Loucy (cell line): ENCODE measurements at regions not wholly inside any gene's neighbourhood (a gene's known extent, or its start where the extent isn't known, plus 50 kb on each side); places are given as distances from the start of the nearest gene placed in this dataset.
"Not testable (repeated sequence)": the region's sequence is repeated elsewhere in the genome, so short reads cannot be mapped to it uniquely, and the experiment has no call there.

Experiments used
- EZH2phosphoT487 ChIP-seq: fragments of 200-600 bp; IDR thresholded peaks from 2 replicates; pipeline ENCODE4 v1.6.1; 2018; ENCODE audit warnings: antibody characterized with exemption, mild to moderate bottlenecking, moderate library complexity, borderline replicate concordance
- TF ChIP-seq, protein P1 (sequence below): fragments of 200-600 bp; sonication (generic); conservative IDR thresholded peaks from 2 replicates; pipeline ENCODE4 v1.5.1; 2014; ENCODE audit warnings: mild to moderate bottlenecking, antibody characterized with exemption, low read length

DNA sequence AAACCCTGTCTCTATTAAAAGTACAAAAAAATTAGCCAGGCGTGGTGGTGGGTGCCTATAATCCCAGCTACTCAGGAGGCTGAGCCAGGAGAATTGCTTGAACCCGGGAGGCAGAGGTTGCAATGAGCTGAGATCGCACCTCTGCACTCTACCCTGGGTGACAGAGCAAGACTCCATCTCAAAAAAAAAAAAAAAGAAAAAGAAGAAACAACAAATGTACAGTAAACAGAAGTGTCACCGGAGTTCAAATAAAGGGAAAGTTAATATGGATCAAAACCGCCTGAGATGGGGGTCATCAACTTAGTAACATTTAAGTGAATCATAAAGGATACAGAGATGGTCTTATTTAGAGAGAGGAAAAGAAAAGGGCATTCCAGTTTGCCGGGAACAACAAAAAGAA lies 89.3 kb upstream of the OLIG3 start:
- TF ChIP-seq, protein P1, sequence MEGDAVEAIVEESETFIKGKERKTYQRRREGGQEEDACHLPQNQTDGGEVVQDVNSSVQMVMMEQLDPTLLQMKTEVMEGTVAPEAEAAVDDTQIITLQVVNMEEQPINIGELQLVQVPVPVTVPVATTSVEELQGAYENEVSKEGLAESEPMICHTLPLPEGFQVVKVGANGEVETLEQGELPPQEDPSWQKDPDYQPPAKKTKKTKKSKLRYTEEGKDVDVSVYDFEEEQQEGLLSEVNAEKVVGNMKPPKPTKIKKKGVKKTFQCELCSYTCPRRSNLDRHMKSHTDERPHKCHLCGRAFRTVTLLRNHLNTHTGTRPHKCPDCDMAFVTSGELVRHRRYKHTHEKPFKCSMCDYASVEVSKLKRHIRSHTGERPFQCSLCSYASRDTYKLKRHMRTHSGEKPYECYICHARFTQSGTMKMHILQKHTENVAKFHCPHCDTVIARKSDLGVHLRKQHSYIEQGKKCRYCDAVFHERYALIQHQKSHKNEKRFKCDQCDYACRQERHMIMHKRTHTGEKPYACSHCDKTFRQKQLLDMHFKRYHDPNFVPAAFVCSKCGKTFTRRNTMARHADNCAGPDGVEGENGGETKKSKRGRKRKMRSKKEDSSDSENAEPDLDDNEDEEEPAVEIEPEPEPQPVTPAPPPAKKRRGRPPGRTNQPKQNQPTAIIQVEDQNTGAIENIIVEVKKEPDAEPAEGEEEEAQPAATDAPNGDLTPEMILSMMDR, result not testable (repeated sequence)
- TF ChIP-seq EZH2phosphoT487, result not testable (repeated sequence)
